ENCODE measurements at regions not wholly inside any gene's neighbourhood (a gene's known extent, or its start where the extent isn't known, plus 50 kb on each side); places are given as distances from the start of the nearest gene placed in this dataset.
"Not testable (repeated sequence)": the region's sequence is repeated elsewhere in the genome, so short reads cannot be mapped to it uniquely, and the experiment has no call there.

DNA sequence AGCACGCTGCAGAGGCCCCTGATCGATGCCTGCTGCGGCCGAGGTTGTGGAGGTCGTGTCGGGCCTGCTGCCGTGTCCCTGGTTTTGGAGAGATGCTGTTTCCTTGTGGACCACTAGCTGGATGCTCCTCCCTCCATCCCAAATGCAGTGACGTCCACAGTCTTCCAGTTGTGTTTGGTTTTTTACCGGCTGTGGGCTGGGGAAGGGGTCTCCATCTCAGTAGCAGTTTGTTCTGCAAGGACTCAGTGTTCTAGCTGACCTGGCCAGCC, 143.0 kb upstream of the SHH start:
- DNase-seq: no peak

DNA sequence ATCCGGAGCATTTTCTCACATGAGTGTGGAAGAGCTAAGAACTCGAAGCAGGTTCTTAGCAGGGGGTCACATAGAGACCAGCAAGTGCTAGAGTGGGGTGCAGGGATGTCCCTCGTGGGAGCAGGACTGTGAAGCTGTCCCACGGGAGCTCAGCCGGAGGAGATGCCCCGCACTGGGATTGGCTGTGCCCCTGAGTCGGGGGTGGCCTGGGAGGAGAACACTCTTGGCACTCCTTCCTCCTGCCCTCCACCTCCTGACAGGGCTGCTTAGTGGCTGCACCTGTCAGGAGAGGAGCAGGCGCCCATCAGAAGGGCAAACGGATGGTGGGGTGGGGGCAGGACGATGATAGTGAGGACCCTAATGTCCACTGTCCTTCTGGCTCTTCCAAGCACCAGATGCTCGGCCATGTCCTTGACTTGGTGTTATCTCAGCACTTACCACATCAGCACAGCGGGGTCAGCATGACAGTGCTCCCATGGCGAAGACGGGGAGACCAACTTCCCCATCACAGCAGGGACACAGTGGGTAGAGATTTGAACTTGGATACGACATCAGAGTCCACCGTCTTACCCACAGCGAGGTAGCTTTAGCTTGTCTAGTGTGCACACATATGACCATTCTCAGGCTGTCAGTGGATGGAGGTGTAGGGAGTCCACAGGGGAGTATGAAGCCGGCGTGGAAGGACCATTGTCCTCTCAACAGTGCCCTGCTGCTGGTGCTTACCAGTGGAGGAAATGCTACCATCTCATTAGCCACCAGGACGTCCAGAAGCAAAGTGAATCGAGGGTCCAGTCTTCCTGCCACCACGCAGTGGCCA, 142.5 kb upstream of the SHH start:
- DNase-seq: no peak

- no peak for DNase-seq
Observed at GRCh38 chr7:155953781-155954549, 141.7 kb upstream of the SHH start.

DNA sequence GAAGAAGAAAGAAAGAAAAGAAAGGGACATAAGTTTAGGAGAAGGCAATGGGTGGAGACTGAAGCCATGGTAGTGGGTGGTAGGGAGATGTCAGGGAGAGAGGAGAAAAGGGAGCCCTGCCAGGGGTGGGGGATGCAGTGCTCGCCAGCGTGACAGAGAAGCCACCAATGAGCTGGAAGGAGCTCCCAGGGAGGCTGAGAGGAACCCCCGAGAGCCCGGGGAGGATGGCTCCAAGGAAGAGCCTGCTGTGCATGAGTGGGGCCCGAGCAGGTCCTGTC, 141.2 kb upstream of the SHH start:
- no peak for DNase-seq

- DNase-seq: no peak
Observed at GRCh38 chr7:155951554-155952158, 139.4 kb upstream of the SHH start.

GRCh38 chr7:155950898-155951553, 138.8 kb upstream of the SHH start:
- no peak for DNase-seq

DNA sequence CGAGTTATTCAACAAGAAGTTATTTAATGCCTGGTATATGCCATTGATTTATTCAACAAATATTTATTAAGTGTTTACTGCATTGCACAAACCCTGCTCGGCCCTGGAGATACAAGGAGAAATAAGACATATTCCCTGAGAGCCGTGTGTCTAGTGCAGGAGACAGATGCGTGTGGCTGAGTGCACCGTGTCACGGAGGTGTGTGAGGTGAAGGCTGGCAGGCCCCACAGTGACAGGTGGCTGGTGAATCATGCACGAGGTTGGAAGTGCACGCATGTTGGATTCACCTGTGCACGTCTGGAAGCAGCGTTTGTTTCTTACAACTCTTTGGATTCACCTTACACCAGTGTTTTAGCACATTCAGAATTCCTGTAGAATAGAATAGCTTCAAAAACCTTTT, 136.6 kb upstream of the SHH start:
- no peak for DNase-seq

DNA sequence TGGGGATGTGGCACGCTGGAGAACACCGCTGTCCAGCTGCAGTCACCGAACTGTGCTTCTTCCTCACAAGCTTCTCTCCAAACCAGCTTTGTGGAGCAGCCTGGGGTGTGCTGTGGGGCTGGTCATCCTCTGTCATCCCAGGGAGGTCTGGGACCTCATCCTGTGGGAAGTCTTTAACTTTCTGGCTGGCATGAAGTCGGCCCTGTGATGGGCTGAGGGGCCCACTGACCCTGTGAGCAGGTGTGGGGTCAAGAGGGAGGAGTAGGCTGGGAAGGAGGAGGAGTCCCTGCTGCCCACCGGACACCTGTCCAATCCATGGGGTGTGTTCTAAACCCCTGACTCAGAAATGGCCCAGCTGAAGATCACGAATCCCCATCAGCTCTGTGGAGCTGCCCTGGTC, 136.2 kb upstream of the SHH start:
- DNase-seq: no peak

DNA sequence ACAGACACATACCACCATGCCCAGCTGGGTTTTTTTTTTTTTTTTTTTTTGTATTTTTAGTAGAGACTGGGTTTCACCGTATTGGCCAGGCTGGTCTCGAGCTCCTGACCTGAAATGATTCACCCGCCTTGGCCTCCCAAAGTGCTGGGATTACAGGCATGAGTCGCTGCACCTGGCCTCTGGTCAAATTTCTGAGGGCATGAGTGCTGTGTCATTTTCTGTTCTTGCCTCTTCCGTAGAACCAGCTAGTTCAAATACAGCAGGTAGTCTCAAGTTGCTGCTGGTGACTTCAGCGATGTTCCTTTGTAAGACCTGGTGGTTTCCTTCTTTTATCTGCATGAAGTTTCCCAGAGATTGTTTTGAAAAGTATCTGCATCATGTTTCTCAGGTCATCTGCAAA, 134.8 kb upstream of the SHH start:
- DNase-seq: no peak

DNA sequence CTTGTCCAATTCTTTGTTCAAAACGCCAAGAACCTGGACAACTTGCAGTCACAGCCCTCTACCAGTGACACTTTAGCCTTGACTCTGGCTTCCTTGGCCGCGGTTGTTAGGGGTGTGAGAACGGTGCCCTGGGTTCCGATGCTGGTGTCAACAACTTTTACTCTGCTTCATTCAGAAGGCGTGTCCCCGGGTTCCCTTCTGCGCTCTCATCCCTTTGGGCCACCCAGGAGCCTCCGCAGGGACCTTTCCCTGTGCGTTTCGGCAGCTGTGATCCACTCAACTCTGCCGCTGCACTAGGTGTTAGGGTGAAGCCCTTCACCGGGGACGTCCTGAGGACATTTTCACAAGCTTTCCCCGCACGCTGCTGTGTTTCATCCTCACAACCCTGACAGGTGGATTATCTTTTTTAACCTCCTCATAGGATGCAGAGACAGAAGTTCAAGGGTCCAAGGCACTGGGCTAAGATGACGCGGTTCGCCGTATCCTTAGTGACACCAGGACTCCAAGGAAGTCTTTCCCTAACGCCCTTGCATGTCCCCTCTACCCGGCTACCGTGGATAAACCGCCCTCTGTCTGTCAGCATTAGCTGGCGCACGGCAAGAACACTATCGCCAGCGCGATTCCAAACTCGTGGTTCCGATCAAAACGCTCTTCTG, 133.5 kb upstream of the SHH start:
- no peak for DNase-seq

GRCh38 chr7:155944901-155945300, 132.6 kb upstream of the SHH start:
- DNase-seq: no peak

- no peak for DNase-seq
Observed at GRCh38 chr7:155943251-155943899, 131.1 kb upstream of the SHH start.

GRCh38 chr7:155942226-155942950, 130.1 kb upstream of the SHH start:
- no peak for DNase-seq

DNA sequence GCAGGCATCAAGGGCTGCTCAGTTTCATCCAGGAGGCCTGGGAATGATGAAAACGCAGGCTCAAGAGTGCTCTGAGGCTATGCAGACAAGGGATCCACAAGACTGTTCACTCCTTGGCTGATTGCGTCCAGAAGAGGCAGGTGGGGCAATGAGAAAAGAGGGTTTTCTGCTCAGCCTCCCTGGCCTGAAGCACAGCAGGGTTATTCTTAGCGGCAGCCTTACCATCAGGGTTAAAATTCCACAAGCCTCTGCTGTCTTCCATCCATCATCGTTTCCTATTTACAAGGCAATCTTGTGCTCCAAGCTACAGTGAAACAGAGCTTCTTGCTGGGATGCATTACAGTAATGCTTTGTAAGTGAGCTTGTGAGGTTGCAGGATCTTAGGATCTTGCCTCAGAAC, 129.4 kb upstream of the SHH start:
- DNase-seq: no peak

GRCh38 chr7:155939350-155939749, 127.1 kb upstream of the SHH start:
- no peak for DNase-seq

DNA sequence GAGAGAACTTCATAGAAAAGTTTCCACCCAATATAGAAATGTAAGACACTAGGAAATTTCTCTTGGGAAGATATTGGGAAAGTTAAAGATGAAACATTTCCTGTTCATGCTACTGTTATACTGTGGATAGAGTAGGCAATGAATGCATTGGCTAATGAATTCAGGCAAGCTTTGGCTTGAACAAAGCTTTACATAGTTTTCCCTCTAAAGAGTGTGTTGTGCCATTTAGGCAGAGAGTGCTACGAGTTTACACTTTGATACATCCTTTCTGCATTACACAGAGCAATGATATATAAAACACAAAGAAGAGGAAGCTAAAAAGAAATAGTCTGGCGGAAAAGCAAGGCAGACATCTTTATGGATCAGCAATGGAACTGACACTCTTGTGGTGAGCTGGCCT, 125.9 kb upstream of the SHH start:
- DNase-seq: no peak

DNA sequence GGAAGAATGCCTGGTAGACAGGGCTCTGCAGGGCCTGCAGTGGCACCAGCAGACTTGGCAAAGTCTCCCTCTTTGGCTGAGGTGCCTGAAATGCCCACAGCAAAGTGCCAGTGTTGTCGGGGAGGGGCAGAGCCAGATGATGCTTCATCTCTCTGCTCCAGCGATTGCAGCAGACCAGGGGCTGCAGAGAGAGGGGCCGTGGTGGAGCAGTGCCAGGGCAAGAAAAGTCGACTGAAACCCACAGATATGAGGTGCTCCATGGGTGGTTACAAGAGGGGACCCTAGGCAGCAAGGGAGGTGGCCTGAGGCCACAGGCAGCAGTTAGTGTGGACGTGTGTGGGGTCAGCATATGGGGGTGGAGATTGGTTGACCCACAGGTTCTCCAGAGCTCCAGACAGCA, 123.5 kb upstream of the SHH start:
- no peak for DNase-seq

GRCh38 chr7:155935005-155935557, 122.8 kb upstream of the SHH start:
- peak; percentile 3 for DNase-seq

- not testable (repeated sequence) for DNase-seq
Observed at GRCh38 chr7:155932324-155932723, 120.1 kb upstream of the SHH start.

- DNase-seq: no peak
Observed at GRCh38 chr7:155931396-155932085, 119.3 kb upstream of the SHH start.

GRCh38 chr7:155930527-155930926, 118.3 kb upstream of the SHH start:
- no peak for DNase-seq

All from activated CD4-positive, alpha-beta T cell treated with anti-CD3 and anti-CD28 coated beads, Interleukin-2, amount 50 U/mL, for 16 hours (primary cell).